ENCODE measurements at regions not wholly inside any gene's neighbourhood (a gene's known extent, or its start where the extent isn't known, plus 50 kb on each side); places are given as distances from the start of the nearest gene placed in this dataset.
"Not testable (repeated sequence)": the region's sequence is repeated elsewhere in the genome, so short reads cannot be mapped to it uniquely, and the experiment has no call there.

DNA sequence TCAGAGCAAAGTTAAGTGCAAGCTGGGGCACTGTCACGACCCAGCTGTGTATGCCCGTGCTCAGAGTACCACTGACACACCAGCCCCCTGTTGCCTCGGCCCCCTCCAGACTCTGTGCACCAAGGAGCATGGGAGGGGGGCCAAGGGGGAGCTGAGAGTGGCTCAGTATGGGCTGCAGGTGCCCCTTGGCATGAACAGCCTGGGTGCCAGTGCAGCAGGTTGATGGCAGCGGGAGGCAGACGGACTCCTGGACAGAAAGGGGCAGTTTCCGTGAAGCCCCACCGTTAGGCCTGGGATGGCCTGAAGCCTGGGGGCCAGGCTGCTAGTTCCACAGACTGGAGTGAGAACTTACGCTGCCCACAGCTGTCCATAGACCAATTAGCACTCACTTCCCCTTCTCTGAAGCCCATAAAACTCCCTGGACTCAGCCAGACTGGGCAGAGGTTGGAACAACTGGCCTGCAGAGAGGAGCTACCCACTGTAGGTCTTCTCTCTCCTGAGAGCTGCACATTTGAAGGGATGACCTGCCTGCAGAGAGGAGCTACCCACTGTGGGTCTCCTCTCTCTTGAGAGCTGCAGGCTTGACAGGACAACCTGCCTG lies 182.8 kb downstream of the DEPDC1B start:
- DNase-seq = no peak

DNA sequence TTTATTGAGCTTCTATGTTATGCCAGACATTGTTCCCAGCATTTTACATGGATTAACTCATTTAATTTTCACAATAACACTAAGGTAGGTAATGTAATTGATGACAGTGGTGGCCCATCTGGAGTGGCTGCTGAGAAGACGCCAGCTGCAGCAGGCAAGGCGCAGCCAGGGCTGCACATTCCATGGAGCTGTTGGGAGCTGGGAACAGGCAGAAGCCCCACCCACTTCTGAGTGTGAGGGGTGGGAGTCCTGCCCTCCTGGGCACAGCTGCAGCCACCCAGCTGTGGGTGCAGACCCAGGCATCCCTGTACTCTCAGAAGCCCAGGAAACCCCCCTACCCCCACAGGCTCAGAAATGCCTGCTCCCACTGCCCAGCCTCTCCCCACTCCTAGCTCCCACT lies 183.3 kb downstream of the DEPDC1B start:
- DNase-seq = no peak

DNA sequence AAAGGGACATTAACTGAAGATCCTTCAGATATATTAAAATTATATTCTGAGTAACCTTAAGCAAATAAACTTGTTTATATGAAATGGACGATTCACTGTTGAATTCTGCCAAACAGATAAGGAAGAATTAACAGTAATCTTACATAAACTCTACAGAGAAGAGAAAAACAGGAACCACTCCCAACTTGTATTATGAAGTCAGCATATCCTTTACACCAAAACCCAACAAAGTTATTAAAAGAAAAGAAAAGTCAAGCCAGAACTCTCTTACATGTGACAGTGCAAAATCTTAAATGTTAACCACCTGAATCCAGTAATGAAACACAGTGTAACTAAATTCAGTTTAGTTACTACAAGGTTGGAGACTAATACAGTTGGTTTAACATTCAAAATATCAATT lies 185.8 kb downstream of the DEPDC1B start:
- DNase-seq = no peak

DNA sequence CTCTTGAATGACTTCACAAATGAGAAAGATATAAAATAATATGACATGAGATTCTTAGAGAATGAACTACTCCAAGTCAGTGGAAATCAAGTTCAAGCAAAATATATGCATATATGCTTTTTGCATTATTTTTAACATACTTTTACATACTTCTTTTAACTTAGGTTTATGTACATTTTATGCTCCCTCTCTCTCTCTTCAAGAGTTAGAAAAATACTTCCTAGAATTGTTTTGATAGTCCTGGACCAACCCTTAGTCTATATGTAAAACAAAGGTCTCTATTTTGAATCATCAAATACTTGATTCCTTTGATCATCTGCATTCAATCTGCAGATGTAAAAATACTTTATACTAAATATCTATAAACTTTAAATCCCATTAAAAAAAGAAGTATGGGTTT lies 187.8 kb downstream of the DEPDC1B start:
- DNase-seq = no peak

DNA sequence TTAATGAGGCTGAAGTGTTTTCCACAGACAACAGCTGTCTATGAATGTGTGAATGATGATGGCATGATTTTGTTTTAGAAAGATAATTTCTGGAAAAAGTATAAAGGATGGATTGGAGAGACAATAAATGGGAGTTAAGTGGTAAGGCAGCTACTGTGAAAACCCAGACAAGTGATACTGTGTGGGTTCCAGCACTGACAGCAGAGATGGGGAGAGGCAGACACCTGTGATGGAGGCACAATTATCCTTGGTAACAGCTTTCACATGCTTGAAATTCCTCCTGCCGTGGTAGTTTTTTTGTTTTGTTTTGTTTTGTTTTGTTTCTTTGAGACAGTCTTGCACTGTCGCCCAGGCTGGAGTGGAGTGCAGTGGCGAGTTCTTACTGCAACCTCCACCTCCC lies 189.3 kb downstream of the DEPDC1B start:
- no peak for DNase-seq

DNA sequence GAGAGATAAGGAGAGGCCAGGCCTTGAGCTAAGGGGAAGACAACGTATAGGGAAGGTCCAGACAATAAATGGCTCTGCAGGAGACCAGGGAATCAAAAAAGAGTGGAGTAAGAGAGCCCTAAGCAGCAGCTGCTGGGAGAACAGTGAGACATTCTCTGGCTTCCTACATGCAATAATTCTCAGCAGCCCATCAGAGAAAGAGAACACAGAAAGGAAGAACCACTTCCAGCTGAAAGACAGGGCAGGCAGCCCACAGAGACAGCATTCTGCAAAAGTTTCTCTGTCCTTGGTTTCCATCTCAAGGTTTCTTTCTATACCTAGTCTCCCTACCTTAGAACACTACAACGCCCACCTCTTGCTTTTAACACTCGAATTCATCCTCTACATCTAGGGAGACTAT lies 189.9 kb downstream of the DEPDC1B start:
- no peak for DNase-seq

DNA sequence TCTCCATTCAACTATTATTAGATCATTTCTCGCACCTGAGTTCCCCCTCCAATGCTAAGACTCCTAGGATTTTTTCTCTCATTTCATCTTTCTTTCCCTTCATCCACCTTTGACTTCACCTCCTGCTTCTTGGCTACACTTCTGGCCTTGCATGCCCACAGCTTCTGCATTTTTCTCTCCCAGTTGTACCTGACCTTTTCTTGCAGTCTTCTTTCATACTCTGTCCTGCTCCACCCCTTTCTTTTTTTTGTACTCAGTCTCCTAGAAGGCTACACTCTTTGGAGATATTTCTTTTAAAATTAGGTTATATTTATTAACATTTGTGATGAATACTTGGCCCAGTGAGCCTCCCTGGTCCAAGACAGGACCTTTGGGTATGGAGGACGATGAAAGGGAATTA lies 190.4 kb downstream of the DEPDC1B start:
- DNase-seq = no peak

DNA sequence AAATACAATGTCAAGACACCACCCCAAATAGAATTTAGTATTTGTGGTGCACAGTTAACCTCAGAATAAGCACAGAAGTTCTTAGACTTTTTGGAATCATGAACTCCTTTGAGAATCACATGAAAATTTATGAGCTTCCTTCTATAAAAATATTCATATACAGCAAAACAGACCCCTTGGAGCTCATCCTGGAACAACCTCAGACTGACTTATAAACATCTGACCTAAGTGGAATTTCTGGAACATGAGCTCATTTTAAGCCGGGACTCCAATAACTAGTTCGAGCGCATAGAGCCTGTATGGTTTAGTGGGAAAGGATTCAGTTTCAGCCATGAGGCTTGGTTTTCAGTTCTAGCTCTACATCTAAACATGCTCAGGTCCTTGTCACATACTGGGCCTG lies 192.3 kb downstream of the DEPDC1B start:
- DNase-seq = peak; percentile 73

DNA sequence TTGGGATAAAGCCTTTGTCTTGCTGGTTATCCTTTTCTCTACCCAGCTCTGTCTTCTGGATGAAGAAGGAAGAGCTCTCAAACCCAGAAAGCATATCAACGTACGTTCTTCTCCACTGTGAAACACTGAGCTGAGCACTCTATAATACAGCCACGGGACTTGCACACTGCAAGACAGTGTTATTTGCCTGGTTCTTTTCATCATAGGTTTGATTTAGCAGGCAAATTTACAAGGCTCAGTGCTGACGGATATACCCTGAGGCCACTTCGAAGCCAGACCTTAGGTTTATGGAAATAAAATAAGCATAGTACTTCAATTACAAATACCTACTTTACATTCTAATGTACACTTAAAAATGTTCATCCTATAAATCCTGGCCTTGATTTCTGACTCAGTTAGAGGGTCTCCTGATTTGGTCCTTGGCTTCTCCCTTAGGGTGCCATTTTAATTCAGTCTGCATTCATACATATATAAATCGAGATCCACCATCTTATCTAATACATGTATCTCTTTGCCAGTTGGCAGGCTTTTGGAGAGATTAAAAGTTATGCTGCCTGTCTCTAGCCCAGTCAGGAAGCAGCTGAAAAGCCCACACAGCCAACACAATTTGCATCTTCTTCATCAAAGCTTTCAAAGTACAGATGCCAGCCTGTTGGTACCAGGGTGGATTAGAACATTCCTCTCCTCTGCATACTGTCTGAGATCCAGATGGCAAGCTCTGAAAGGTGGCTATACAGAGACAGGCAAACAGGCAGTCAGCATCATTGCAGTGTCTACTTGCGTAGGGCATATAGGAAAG lies 194.4 kb downstream of the DEPDC1B start:
- no peak for DNase-seq

DNA sequence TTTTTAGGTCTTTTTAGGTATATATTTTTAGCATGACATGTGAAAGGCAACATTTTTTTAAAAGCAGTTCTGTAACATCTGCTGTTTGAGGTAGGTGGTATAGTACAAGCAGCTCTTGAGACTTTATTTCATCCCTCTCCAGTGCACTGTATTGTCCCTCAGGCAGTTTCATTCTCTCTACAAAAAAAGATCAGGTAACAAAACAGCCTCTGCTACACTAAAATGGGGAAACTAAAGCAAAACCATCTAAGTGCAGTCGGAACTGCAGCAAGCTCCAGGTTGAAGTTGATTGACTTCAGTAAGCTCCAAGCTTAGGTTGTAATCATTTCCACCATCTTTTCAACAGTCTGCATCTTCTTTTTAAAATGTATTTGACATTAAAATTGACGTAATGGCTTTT lies 195.6 kb downstream of the DEPDC1B start:
- no peak for DNase-seq

DNA sequence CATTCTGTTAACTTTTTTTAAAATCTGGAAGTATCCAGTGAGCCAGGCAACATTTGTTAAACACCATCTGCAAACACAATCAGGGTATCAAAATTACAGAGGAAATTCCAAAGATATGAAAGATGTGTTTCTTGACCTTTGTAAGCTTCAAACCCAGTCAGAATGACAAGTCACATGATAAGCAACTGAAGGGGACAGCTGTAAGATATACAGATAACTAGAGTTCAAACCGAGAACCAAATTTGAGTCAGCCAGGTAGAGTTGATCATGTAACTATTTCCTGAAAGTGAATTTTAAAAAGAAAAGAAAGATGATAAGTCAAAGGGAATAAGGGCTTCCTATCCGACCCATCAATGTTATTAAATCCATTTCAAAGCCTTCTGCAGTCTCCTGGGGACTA lies 196.2 kb downstream of the DEPDC1B start:
- DNase-seq = no peak

DNA sequence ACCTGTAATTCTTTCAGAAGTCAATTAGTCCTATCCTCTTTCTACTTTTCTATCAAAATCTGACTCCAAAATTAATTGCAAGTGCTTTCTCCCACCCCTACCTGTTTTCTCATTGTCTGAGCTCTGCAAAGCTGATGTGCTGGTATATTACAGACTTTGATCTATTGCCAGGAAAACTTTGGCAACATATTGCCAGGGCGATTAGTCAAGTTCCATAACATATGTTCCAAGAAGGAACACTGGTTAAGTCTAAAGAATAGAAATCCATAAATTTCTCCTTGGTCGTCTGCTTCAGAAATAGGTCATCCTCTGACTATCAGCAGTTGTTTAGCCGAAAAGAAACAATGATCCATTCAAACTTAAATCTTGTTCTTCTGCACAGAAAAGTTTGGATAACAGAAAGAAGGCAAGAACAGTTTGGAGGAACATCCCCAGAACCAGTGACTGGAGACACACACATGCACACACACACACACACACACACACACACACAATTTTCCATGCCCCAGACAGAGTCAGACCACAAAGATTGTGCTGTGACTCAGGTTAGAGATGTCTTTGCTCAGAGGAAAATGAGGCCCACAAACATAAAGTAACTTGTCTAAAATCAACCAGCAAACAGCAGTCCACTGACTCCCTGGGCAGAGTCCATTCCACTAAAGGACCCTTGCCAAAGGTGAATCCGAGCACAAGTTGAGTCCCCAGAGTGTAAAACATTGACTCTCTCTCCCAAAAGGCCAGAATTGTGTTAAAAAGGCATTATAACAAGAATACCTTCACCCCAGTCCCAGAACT lies 202.1 kb downstream of the DEPDC1B start:
- peak; percentile 69 for DNase-seq

DNA sequence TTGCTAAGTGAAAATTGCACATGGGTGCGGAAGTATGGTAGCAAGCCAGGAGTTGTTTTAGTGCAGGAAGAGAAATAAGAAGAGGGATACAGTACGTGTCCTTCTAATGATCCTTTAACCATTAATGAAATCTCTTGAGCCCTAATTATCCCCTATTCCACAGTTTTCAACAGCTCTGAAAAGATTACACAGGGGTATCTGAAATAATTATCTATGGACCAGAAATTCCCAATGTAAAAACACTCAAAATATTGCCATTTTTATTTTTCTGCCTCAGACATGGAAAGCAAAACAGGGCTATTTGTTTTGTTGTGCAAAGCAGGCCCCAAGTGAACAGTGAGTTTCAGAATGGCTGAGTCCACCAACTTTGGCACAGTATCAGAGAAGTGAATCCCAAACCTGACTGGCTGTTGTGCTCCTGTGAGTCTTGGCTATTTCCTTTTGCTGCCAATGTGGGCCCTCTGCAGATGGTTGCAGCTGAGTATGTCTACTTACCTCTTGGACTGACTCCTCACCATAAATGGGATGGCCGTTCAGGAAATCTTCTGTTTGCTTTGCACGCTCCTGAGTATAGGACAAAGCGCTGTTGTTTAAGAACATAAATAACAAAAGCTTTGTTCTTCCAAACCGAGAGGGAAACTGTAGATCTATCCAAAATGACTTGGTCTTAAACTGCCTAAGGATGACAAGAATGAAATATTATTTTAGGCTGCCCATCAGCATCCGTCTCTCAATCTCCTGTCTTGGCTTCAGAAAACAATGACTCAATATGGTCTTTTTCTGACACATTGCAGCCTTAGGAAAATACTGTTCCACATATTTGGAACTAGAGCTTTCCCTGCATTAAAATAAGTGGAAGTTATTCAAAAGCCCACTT lies 204.1 kb downstream of the DEPDC1B start:
- no peak for DNase-seq

DNA sequence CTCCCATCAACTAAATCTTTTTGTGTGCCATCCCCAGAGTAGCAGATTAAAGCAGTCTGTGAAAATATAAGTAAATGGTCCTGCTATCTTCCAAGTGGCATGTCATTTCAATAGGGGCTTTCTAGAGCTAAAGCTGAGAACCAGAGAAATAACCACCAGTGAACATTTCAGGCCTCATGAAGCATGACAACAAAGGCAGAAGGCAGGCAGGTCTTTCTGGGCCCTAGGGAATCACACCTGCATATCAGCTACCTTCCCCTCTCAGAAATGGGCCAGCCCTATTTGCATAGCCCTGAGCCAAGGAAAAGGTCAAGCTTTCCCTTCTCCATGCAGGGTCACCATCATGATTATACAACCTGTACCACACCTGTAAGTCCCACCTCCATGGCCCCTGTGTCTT lies 205.3 kb downstream of the DEPDC1B start:
- DNase-seq = no peak

DNA sequence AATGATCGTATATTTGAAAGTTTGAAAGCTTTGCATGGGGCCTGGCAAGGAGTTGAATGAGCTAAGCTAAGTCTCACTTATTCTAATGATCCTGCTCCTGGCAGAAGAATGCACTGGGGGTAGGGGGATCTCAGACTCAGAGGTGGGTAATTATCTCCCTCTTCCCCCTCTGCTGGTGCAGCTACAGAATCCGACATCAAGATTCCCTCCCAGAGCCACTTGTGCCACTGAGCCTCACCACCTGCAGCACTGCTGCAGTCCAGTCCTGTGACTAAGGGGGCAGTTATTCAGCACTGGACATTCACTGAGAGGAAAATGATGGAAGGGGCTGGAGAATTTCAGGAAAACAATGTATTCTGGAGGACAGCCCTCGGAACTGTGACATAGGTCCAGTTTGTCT lies 205.8 kb downstream of the DEPDC1B start:
- DNase-seq = no peak

DNA sequence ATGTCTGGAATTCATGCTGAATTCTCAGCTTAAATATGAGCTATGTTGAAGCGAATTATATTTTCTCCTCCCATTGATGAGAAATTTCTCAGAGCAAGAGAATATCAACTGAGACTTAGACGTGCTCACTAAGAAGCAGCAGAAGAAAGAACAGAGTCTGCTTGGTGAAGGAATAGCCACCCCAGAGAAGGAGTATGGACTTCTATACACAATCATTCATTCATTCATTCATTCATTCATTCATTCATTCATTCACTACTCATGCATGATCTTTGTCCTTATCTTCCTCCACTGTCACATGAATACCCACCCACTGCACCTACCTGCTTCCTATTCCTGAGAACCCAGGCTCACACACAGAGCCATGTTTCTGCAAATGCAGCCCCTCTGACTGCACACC lies 206.6 kb downstream of the DEPDC1B start:
- no peak for DNase-seq

DNA sequence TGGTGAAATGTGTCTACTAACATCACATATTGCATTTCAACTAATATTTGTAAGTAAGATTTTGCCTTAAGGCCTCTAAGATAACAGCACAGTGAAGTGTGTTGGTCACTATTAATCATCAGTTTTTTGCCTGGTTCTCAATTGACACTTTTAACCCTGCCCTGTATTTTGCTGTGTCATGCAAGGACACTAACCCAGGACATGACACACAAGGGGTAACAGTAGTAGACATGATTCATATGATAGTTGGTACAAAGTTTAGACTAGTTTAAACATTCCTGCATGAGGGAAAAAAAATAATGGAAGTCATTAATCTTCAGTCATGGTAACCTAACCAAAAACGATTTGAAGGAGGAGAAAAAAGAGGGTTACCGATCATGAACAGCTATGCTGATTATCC lies 207.0 kb downstream of the DEPDC1B start:
- DNase-seq = peak; percentile 31

DNA sequence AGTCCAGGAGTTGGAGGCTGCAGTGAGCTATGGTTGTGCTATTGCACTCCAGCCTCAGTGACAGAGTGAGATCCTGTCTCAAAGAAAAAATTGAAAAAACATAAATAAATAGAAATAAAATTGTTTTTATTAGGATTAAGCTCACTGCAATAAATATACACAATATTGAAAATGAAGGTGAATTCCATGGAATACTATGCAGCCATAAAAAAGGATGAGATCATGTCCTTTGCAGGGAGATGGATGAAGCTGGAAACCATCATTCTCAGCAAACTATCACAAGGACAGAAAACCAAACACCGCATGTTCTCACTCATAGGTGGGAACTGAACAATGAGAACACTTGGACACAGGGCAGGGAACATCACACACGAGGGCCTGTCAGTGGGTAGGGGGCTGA lies 207.6 kb downstream of the DEPDC1B start:
- not testable (repeated sequence) for DNase-seq

DNA sequence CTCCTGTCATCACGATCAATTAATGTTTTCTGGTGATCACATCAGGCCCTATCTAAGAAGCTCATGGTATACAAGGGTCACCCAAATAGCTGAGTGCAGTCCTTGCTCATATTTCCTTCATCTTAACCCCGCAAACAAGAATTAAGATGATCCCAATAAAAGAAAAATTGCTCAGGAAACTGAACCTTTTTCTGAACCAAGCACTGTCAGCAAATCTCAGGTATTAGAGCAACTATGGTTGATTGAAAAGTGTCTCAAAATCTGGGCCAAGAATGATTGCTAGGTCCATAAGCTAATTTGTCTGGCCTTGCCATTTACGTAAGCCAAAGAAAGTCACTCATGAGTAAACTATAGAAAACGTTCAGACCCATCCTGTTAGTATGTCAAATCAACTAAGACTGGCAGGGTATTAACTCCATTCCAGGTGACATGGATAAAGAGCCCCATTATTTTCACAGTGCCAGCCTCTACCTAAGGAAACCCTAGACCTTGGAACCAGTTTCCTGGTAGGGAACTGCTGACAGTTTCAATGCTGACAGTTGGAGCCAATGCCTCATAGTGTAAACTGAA lies 209.3 kb downstream of the DEPDC1B start:
- DNase-seq = no peak

DNA sequence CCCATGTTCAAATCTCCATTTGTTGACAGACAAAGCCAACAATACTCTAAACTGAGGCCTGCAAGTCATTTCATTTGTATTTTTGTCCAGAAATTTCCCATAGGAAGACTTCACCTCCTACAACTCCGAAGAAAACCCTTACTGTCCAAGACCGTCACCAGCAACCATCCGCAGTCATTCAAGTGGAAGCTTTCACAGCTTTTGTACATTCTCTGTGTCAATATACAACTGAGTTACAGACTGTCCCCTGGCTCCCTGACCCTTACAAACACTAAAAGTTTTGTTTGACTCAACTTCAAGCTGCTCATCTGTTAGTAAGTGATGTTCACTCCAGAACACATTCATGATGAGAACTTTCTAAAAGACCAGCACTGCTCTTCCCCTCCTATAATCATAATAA lies 210.1 kb downstream of the DEPDC1B start:
- no peak for DNase-seq

DNA sequence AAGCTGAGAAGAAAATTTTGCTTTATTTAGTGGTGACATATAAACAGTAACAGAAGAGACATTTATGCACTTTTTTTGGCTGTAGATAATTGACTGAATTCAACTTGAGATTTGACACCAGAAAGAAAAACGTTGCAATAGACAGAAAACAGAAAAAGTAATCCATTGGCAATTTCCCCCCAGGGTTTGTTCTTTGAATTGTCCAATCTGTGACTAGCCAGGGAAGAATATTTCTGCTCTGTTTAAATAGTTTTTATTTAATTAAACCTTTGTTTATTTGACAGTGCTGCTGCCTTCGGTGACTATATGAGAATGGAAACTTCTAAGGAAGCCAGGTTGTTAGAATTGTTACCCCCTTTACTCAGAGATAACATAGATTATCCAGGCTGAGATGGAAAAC lies 210.6 kb downstream of the DEPDC1B start:
- no peak for DNase-seq

DNA sequence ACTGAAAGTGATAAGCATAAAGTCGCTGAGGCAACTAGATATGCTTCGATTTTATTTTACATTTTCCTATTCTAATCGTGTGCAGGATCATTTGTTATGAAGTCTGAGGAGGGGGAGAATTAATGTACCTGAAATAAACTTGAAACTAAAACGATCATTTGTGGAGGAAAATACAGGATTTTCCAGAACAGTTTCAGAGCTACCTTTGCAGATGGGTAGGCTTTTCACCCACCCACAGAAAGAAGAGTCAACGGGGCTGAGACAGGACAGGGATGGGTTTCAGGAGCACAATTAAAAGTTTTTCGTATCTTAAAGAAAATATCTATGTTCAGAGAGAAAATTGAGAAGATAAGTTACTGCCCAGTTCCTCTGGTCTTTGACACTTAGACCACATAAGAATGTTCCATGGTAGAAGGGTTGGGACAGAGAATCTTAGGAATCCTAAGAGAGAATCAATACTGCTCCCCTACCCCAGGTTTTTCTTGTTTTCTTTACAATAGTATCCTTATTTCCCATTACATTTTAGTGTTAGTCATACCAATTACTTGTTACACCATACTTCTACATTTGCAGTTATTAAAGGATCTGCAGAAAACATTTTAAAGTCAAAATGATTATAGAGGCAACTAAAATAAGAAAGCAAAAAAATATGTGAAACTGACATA lies 211.4 kb downstream of the DEPDC1B start:
- DNase-seq = no peak

Measured in fibroblast of skin of right quadriceps (primary cell).